ENCODE measurements at regions not wholly inside any gene's neighbourhood (a gene's known extent, or its start where the extent isn't known, plus 50 kb on each side); places are given as distances from the start of the nearest gene placed in this dataset.

DNA sequence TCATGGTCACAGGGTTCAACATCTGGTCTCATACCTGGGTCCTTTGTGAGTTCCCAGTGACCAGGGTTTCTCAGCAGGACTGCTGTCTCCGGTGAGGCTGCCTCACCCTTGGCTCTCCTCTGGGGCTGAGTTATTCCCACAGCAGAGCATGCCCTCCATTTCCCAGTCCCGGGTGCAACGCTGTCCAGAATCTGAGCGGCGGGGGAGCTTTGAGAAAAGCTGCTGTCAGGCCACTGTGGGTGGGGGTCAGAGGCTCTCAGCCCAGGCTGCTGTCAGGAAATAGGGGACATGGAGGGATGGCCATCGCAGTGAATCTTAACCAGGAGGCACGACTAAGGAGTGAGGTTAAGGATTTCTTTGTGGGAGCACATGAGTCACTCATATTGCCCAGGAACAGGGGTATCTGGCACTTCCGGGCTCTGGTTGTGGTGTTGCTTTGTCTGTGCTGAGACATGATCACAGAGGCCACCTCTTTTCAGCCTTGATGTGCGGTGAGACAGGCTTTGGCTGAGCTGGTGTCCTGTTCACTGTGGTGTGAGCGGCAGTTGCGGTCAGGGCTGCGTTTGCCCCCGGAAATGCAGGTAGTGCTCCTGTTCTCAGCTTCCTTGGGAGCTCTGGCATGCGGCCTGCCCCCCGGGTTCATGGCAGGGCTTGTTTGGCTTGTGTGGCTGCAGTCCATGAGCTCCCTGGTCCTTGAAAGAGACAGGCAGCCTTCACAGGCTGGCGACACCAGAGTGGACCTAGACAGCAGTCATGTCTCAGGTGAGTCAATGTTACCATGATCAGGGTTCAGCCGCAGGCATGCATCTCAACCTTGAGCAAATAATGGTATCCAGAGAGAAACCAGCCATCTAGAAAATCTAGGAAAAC is 310.7 kb upstream of the MYT1L start:
- TF ChIP-seq, protein P1, sequence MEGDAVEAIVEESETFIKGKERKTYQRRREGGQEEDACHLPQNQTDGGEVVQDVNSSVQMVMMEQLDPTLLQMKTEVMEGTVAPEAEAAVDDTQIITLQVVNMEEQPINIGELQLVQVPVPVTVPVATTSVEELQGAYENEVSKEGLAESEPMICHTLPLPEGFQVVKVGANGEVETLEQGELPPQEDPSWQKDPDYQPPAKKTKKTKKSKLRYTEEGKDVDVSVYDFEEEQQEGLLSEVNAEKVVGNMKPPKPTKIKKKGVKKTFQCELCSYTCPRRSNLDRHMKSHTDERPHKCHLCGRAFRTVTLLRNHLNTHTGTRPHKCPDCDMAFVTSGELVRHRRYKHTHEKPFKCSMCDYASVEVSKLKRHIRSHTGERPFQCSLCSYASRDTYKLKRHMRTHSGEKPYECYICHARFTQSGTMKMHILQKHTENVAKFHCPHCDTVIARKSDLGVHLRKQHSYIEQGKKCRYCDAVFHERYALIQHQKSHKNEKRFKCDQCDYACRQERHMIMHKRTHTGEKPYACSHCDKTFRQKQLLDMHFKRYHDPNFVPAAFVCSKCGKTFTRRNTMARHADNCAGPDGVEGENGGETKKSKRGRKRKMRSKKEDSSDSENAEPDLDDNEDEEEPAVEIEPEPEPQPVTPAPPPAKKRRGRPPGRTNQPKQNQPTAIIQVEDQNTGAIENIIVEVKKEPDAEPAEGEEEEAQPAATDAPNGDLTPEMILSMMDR (IDR thresholded peaks at IDR 0.05) = no peak
- no peak for TF ChIP-seq POLR2A (IDR thresholded peaks at IDR 0.05)

Data from thyroid gland (tissue), 4 donors.